Mammary epithelial cell (primary cell): ENCODE measurements at regions not wholly inside any gene's neighbourhood (a gene's known extent, or its start where the extent isn't known, plus 50 kb on each side); places are given as distances from the start of the nearest gene placed in this dataset.
"Not testable (repeated sequence)": the region's sequence is repeated elsewhere in the genome, so short reads cannot be mapped to it uniquely, and the experiment has no call there.

Experiments used
- EZH2 ChIP-seq: IDR thresholded peaks from 2 replicates; pipeline ENCODE4 v1.6.1; 2012; ENCODE audit warnings: low read length, inconsistent platforms, borderline replicate concordance
- TF ChIP-seq, protein P1 (sequence below), 2 donors: IDR thresholded peaks in 1 of 2; conservative IDR thresholded peaks in 1 of 2; 2 replicates each; pipeline ENCODE4 v1.5.1; 2011 to 2012; ENCODE audit warnings: inconsistent platforms in 2 of 2, low read length in 2 of 2, mild to moderate bottlenecking in 2 of 2, control low read depth in 1 of 2, low read depth in 1 of 2; ENCODE audit not compliant: insufficient read depth in 1 of 2; ENCODE audit errors: extremely low read depth in 1 of 2

GRCh38 chr1:149841597-149842238 is 57.6 kb upstream of the BOLA1 start:
- TF ChIP-seq, protein P1, sequence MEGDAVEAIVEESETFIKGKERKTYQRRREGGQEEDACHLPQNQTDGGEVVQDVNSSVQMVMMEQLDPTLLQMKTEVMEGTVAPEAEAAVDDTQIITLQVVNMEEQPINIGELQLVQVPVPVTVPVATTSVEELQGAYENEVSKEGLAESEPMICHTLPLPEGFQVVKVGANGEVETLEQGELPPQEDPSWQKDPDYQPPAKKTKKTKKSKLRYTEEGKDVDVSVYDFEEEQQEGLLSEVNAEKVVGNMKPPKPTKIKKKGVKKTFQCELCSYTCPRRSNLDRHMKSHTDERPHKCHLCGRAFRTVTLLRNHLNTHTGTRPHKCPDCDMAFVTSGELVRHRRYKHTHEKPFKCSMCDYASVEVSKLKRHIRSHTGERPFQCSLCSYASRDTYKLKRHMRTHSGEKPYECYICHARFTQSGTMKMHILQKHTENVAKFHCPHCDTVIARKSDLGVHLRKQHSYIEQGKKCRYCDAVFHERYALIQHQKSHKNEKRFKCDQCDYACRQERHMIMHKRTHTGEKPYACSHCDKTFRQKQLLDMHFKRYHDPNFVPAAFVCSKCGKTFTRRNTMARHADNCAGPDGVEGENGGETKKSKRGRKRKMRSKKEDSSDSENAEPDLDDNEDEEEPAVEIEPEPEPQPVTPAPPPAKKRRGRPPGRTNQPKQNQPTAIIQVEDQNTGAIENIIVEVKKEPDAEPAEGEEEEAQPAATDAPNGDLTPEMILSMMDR (conservative IDR thresholded peaks at IDR 0.05 in 1 of 2, IDR thresholded peaks at IDR 0.05 in 1 of 2; ENCODE audit: extremely low read depth in 1 of 2, insufficient read depth in 1 of 2, low read depth in 1 of 2, low read length in 2 of 2): not testable (repeated sequence)
- TF ChIP-seq EZH2: not testable (repeated sequence)
